HG02885 (cell line): ENCODE measurements at regions not wholly inside any gene's neighbourhood (a gene's known extent, or its start where the extent isn't known, plus 50 kb on each side); places are given as distances from the start of the nearest gene placed in this dataset.

ENCODE experiments used
- ATAC-seq: cut with Tn5 transposase; IDR thresholded peaks from one replicate; pipeline ENCODE4 v1.9.1; 2021; ENCODE audit warnings: mild to moderate bottlenecking; ENCODE audit not compliant: unreplicated experiment, poor library complexity

- ATAC-seq = no peak
Observed at GRCh38 chr13:29969286-29969685, 118.9 kb upstream of the UBL3 start.

GRCh38 chr13:29964181-29964845, 113.9 kb upstream of the UBL3 start:
- ATAC-seq = no peak

DNA sequence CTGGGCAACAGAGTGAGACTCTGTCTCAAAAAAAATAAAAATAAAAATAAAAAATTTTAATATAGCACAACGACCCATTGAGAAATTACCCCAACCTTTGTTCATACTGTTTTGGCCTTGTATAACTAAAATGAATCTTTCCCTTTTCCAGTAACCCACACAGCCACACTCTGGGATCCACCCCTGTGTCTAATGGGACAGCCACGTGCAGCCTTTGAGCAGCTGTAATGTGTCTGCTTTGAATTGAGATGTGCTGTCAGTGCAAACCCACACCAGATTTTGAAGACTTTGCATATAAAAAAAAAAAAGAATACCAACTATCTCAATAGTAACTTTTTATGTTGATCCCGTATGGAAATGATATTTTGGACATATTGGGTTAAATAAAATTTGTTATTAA, 112.7 kb upstream of the UBL3 start:
- no peak for ATAC-seq

GRCh38 chr13:29961036-29961670, 110.7 kb upstream of the UBL3 start:
- ATAC-seq = no peak

DNA sequence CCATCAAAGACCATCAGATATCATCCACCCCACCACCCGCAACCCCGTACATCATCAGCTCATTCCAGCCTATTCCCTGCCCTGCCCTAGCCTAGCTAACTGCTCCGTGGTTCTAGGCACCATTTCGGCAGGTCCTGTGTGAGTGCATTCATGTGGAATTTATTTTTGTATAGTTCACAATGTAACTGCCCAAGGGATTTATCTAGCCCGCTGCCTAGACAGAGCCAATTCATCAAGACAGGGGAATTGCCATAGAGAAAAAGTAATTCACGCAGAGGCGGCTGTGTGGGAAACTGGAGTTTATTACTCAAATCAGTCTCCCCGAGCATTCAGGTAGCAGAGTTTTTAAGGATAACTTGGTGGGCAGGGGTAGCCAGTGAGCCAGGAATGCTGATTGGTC, 109.2 kb upstream of the UBL3 start:
- no peak for ATAC-seq

DNA sequence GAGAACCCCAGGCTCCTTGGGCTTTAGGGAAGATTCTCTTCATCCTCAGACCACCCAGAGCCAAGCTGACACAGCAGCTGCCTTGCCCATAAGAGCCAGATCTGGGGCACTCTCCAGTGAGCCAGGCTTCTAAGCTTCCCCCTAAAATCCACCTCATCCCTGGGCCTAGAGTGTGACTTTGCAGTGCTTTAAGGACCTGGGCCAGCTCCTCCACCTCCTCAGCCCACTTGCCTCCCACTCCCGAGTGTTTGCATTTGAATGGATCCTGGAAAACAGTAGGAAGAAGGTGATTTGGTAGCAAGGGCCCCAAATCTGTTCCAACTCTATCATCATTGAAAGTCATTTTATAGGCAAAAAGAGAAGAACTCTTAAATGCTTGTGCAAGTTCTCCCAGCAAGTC, 108.7 kb upstream of the UBL3 start:
- ATAC-seq = no peak

- no peak for ATAC-seq
Observed at GRCh38 chr13:29958476-29958875, 108.1 kb upstream of the UBL3 start.

DNA sequence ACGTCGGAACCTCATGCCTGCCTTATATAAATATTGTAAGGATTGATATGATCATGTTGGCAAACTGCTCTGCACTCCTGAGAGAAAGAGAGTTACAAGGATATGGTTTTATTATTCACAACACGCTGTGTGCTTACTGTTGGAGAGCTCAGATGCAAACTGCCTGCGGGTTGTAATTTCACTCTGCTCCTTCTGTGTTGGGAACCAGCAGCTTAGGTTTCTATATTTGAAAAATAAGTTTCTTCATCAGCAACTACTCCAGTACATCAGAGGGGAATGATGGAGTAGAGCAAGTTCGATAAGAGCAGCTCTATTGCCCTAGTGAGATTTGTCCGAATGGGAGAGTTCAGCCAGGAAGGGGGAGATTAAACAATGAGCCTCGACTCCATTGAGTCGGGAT, 106.9 kb upstream of the UBL3 start:
- no peak for ATAC-seq

GRCh38 chr13:29956853-29957252, 106.4 kb upstream of the UBL3 start:
- ATAC-seq = no peak

- ATAC-seq = no peak
Observed at GRCh38 chr13:29955137-29955650, 104.8 kb upstream of the UBL3 start.

GRCh38 chr13:29954082-29955028, 103.9 kb upstream of the UBL3 start:
- ATAC-seq = no peak

- no peak for ATAC-seq
Observed at GRCh38 chr13:29953542-29953941, 103.1 kb upstream of the UBL3 start.

DNA sequence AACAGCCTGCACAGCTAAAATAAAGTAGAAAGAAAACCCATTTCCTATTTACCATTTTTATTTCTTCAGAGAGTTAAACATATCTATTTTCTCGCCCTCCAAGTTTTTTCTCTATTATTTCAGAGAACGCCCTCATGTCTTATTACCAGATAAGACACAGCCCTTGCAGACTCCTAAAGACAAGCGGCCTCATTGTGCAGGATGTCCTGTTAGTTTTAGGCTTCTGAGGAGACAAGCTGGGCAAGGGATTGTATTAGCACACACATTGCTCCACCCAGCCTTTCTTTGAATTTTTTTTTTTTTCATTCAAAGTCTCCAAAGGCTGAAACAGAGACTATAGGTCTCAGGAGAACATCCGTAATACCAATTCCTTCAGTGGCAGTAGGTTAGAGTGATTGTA, 101.8 kb upstream of the UBL3 start:
- ATAC-seq = no peak

GRCh38 chr13:29948791-29949190, 98.4 kb upstream of the UBL3 start:
- no peak for ATAC-seq

- ATAC-seq = no peak
Observed at GRCh38 chr13:29948244-29948643, 97.8 kb upstream of the UBL3 start.

DNA sequence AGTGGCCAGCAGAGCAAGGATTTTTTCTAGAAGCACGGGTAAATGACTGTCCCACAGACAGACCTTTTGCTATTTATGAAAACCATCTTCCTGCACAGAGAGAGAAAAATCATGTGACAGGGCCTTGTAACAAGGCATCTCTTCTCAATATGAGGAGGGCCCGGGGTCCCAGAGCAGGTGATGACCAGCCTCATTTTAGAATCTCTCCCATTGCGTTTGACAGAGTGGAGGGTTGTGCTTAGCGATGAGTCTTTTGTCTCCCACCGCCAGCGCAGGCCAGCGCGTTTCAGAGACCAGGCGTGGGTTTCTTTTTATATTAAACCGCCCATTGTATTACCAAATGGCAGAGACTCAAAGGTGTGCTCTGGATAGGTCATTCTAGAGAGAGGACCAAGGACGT, 97.4 kb upstream of the UBL3 start:
- no peak for ATAC-seq

- ATAC-seq = no peak
Observed at GRCh38 chr13:29946093-29946492, 95.7 kb upstream of the UBL3 start.

DNA sequence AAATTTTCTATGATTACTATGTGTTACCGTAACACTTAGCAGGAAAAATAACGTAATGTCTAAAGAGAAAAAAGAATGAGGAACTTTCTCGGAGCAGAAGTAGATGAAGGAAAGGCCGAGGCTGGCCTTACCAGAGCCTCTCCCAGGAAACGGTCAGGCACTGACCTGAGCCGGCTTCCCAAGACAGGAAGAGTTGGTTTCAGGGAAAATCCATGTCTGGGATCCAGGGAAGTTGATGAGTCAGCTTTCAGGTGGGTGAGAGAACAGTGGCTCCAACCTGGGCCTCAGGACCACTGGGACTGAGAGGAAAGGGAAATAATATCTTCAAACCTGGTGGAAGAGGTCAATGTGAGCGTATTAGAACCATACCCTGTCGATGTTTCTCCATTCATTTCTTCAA, 93.3 kb upstream of the UBL3 start:
- ATAC-seq = no peak

GRCh38 chr13:29943273-29943672, 92.9 kb upstream of the UBL3 start:
- ATAC-seq = no peak

- ATAC-seq = no peak
Observed at GRCh38 chr13:29940715-29941114, 90.3 kb upstream of the UBL3 start.

GRCh38 chr13:29939158-29939557, 88.7 kb upstream of the UBL3 start:
- ATAC-seq = no peak
